Activated B cell treated with CpG ODN at 0.5 μM for 24 hours (primary cell): ENCODE measurements at regions not wholly inside any gene's neighbourhood (a gene's known extent, or its start where the extent isn't known, plus 50 kb on each side); places are given as distances from the start of the nearest gene placed in this dataset.

Experiments
- ATAC-seq: fragments of 200-7000 bp; cut with Tn5 transposase; one replicate; pipeline ENCODE4 v1.10.0; 2021; ENCODE audit warnings: low read depth, mild to moderate bottlenecking, moderate library complexity
- CTCF ChIA-PET: fragments of 350-600 bp; sonication (Branson Sonifier 250); formaldehyde crosslinking; loops from one replicate; lab custom pipeline; 2021; ENCODE audit warnings: antibody characterized with exemption; lab: Charles Lee
- POLR2A ChIA-PET: fragments of 350-600 bp; sonication (Branson Sonifier 250); formaldehyde crosslinking; loops from one replicate; lab custom pipeline; 2021; ENCODE audit warnings: antibody characterized with exemption; lab: Charles Lee
- DNase-seq: peaks from one replicate; pipeline ENCODE4 v3.0.0; 2022
- H3K27ac Mint-ChIP-seq: one replicate; pipeline ENCODE4 v1.8.0; 2020; ENCODE audit warnings: mixed read lengths
- H3K27me3 Mint-ChIP-seq: one replicate; pipeline ENCODE4 v1.8.0; 2021; ENCODE audit warnings: mixed read lengths
- H3K36me3 Mint-ChIP-seq: one replicate; pipeline ENCODE4 v1.8.0; 2021; ENCODE audit warnings: low read depth, mixed read lengths
- H3K4me1 Mint-ChIP-seq: one replicate; pipeline ENCODE4 v1.8.0; 2021; ENCODE audit warnings: mixed read lengths
- H3K4me3 Mint-ChIP-seq: one replicate; pipeline ENCODE4 v1.8.0; 2020; ENCODE audit warnings: mild to moderate bottlenecking, mixed read lengths
- H3K9me3 Mint-ChIP-seq: one replicate; pipeline ENCODE4 v1.8.0; 2020; ENCODE audit warnings: mixed read lengths
- intact Hi-C: fragments of 100-400 bp; cut with micrococcal nuclease; formaldehyde crosslinking; loops from one replicate; pipeline ENCODE4 v1.15.1; 2024
- TF ChIP-seq, protein P1 (sequence below): fragments of 200-600 bp; IDR thresholded peaks from one replicate; pipeline ENCODE4 v1.8.0; 2022; ENCODE audit warnings: antibody characterized with exemption, mild to moderate bottlenecking

- intact Hi-C loops = no loop called here
- no peaks in the 10 kb centered on the region for H3K4me1 Mint-ChIP-seq
- H3K9me3 Mint-ChIP-seq = no peaks in the 10 kb centered on the region
- no peak overlapping the region for H3K27ac Mint-ChIP-seq
- H3K36me3 Mint-ChIP-seq = no peaks in the 10 kb centered on the region
- TF ChIP-seq, protein P1, sequence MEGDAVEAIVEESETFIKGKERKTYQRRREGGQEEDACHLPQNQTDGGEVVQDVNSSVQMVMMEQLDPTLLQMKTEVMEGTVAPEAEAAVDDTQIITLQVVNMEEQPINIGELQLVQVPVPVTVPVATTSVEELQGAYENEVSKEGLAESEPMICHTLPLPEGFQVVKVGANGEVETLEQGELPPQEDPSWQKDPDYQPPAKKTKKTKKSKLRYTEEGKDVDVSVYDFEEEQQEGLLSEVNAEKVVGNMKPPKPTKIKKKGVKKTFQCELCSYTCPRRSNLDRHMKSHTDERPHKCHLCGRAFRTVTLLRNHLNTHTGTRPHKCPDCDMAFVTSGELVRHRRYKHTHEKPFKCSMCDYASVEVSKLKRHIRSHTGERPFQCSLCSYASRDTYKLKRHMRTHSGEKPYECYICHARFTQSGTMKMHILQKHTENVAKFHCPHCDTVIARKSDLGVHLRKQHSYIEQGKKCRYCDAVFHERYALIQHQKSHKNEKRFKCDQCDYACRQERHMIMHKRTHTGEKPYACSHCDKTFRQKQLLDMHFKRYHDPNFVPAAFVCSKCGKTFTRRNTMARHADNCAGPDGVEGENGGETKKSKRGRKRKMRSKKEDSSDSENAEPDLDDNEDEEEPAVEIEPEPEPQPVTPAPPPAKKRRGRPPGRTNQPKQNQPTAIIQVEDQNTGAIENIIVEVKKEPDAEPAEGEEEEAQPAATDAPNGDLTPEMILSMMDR = no peak
- POLR2A ChIA-PET = no interaction called here
- ATAC-seq (no peak), DNase-seq (no peak)
- no peak overlapping the region for H3K4me3 Mint-ChIP-seq
- peaks cover 28% of the 10 kb centered on the region for H3K27me3 Mint-ChIP-seq
- CTCF ChIA-PET = no interaction called here
Measured at GRCh38 chr11:19378814-19379213, 138.1 kb upstream of the E2F8 start.

DNA sequence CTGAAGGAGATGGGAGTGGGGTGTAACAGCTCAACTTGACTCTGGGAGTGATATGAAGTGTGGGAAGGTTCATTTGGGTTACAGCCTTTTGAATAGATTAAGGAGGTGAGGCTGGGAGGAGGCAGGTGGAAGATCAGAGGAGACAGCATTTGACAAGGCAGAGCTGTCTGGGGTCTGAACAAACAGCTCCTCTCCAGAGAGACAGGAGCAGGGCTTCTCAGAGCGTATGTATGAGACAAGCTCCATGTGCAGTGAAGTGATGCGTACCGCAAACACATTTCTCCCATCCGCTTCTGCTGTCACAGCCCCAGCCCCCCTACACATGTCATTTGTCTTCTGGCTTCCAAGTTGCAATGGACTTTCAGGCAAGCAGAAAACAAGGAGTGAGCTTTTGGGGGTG, 137.1 kb upstream of the E2F8 start:
- CTCF ChIA-PET = no interaction called here
- TF ChIP-seq, protein P1 = no peak
- H3K27ac Mint-ChIP-seq = no peak overlapping the region
- peaks cover 30% of the 10 kb centered on the region for H3K27me3 Mint-ChIP-seq
- ATAC-seq (no peak), DNase-seq (no peak)
- POLR2A ChIA-PET = no interaction called here
- H3K4me1 Mint-ChIP-seq = no peaks in the 10 kb centered on the region
- no peaks in the 10 kb centered on the region for H3K36me3 Mint-ChIP-seq
- no peak overlapping the region for H3K4me3 Mint-ChIP-seq
- no peaks in the 10 kb centered on the region for H3K9me3 Mint-ChIP-seq
- intact Hi-C loops = no loop called here

DNA sequence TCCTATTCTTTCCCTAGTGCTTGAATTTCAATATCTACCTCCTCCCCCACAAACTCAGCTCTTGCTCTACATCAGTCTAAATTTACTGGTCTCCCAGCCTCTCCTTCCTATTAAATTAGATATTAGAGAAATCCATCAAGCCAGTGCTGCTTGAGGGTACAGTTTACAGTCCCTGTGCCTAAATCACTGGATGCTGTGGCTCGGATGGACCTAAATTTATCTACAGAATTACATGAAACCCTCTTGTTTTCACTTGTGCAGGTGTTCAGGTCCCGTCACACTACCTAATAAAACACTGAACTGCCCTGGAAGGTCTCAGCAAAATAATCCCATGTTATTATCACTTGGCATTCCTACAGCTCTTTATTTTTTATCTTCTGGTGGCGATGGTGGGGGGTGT, 134.7 kb upstream of the E2F8 start:
- H3K27me3 Mint-ChIP-seq = peaks cover 21% of the 10 kb centered on the region
- no peak overlapping the region for H3K27ac Mint-ChIP-seq
- intact Hi-C loops = no loop called here
- H3K36me3 Mint-ChIP-seq = no peaks in the 10 kb centered on the region
- ChIA-PET POLR2A (no interaction called here), CTCF (no interaction called here)
- H3K4me3 Mint-ChIP-seq = no peak overlapping the region
- TF ChIP-seq, protein P1 = no peak
- no peak for DNase-seq
- no peaks in the 10 kb centered on the region for H3K9me3 Mint-ChIP-seq
- no peak for ATAC-seq
- H3K4me1 Mint-ChIP-seq = no peaks in the 10 kb centered on the region

GRCh38 chr11:19374151-19374569, 133.4 kb upstream of the E2F8 start:
- no peaks in the 10 kb centered on the region for H3K36me3 Mint-ChIP-seq
- ATAC-seq = no peak
- TF ChIP-seq, protein P1 = no peak

GRCh38 chr11:19372381-19372780, 131.6 kb upstream of the E2F8 start:
- TF ChIP-seq, protein P1 = no peak
- no peak overlapping the region for H3K27ac Mint-ChIP-seq
- intact Hi-C loops = no loop called here
- peaks cover 11% of the 10 kb centered on the region for H3K27me3 Mint-ChIP-seq
- no peak for ATAC-seq
- no peak for DNase-seq
- H3K36me3 Mint-ChIP-seq = no peaks in the 10 kb centered on the region
- H3K9me3 Mint-ChIP-seq = no peaks in the 10 kb centered on the region
- ChIA-PET CTCF (no interaction called here), POLR2A (no interaction called here)
- no peak overlapping the region for H3K4me3 Mint-ChIP-seq
- no peaks in the 10 kb centered on the region for H3K4me1 Mint-ChIP-seq

More at GRCh38 chr11:19374151-19374569, 133.4 kb upstream of the E2F8 start:
- Mint-ChIP-seq H3K27me3 (peaks cover 21% of the 10 kb centered on the region), H3K4me3 (no peak overlapping the region), H3K4me1 (no peaks in the 10 kb centered on the region), H3K9me3 (no peaks in the 10 kb centered on the region), H3K27ac (no peak overlapping the region)
- DNase-seq = no peak
- ChIA-PET POLR2A (no interaction called here), CTCF (no interaction called here)
- intact Hi-C loops = no loop called here
